ENCODE measurements at regions not wholly inside any gene's neighbourhood (a gene's known extent, or its start where the extent isn't known, plus 50 kb on each side); places are given as distances from the start of the nearest gene placed in this dataset.

DNA sequence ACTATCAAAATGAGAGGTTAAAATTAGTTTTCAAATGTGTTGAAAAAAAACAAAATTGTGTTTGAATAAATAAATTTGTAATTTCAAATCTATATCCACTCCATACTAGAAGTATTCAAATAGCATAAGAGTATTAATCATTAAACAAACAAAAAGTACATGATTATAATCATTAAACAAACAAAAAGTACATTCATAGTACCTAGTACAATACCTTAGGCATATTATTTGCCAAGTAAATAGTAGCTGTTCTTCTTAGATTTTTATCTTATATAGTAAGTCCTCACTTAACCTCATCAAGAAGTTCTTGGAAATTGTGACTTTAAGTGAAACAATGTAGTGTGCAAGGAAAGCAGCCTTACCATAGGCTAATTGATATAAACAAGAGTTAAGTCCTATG lies 349.3 kb upstream of the VWC2 start:
- TF ChIP-seq POLR2AphosphoS5 (IDR thresholded peaks at IDR 0.05; ENCODE audit: low read depth) (no peak), EZH2phosphoT487 (IDR thresholded peaks at IDR 0.05; ENCODE audit: unreplicated experiment) (no peak)
- TF ChIP-seq, protein P1, sequence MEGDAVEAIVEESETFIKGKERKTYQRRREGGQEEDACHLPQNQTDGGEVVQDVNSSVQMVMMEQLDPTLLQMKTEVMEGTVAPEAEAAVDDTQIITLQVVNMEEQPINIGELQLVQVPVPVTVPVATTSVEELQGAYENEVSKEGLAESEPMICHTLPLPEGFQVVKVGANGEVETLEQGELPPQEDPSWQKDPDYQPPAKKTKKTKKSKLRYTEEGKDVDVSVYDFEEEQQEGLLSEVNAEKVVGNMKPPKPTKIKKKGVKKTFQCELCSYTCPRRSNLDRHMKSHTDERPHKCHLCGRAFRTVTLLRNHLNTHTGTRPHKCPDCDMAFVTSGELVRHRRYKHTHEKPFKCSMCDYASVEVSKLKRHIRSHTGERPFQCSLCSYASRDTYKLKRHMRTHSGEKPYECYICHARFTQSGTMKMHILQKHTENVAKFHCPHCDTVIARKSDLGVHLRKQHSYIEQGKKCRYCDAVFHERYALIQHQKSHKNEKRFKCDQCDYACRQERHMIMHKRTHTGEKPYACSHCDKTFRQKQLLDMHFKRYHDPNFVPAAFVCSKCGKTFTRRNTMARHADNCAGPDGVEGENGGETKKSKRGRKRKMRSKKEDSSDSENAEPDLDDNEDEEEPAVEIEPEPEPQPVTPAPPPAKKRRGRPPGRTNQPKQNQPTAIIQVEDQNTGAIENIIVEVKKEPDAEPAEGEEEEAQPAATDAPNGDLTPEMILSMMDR (conservative IDR thresholded peaks at IDR 0.05; ENCODE audit: low read depth in 2 of 2), result no peak

Measured in GM23338 (cell line).